GM12872 (cell line): ENCODE measurements at regions not wholly inside any gene's neighbourhood (a gene's known extent, or its start where the extent isn't known, plus 50 kb on each side); places are given as distances from the start of the nearest gene placed in this dataset.

ENCODE experiments used
- TF ChIP-seq, protein P1 (sequence below): IDR thresholded peaks from 3 replicates; pipeline ENCODE4 v1.5.1; 2011; ENCODE audit warnings: low read depth, mild to moderate bottlenecking, low read length, moderate library complexity; ENCODE audit not compliant: insufficient read depth

GRCh38 chr21:18826562-18826961 lies 423.0 kb upstream of the TMPRSS15 start:
- TF ChIP-seq, protein P1, sequence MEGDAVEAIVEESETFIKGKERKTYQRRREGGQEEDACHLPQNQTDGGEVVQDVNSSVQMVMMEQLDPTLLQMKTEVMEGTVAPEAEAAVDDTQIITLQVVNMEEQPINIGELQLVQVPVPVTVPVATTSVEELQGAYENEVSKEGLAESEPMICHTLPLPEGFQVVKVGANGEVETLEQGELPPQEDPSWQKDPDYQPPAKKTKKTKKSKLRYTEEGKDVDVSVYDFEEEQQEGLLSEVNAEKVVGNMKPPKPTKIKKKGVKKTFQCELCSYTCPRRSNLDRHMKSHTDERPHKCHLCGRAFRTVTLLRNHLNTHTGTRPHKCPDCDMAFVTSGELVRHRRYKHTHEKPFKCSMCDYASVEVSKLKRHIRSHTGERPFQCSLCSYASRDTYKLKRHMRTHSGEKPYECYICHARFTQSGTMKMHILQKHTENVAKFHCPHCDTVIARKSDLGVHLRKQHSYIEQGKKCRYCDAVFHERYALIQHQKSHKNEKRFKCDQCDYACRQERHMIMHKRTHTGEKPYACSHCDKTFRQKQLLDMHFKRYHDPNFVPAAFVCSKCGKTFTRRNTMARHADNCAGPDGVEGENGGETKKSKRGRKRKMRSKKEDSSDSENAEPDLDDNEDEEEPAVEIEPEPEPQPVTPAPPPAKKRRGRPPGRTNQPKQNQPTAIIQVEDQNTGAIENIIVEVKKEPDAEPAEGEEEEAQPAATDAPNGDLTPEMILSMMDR = no peak

DNA sequence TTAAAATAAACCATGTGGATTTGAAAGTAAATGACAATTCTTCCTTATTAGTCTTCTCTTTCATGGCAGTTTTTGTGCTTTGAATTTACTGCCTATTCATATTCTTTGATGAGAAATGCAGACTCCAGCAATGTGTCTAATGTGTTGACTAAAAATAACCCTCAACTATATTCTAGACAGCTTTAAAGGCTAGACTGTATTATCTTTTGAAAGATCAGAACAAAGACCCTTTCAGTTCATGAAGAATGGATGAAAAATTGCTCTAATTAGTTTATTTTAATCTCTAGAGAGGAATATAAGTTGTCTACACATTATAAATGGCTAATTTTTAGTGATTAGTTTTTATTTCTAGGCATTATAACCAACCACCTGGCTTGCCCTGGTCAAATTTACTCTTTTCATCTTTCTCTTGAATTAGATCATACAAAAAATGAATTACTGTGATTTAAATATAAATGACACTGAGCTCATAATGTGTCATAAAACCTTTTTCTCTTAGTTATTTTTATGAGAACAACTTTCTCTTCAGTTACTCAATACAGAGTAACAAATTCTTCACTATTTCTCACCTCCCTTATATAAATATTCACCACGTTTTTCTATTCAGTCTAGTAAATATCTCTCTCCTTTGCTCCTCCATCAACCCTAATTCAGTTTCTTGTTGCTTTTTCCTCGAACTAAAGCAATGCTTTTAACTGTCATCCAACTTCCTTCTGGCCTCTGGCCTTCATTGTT lies 428.5 kb upstream of the TMPRSS15 start:
- TF ChIP-seq, protein P1 = no peak

DNA sequence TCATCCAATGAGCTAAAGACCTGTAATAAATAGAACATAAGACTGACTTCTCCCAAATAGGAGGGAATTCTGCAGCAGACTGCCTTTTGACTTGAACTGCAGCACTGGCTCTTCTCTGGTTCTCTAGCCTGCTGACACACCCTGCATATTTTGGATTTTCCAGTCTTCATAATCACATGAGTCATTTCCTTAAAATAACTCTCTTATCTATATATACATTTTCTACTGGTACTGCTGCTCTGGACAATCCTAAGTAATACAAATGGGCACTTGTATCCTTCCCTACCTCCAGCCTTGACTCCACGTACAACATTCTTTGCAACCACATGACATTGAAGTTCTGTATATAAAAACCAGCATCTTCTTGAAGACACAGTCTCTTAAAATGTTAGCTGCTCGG lies 429.4 kb upstream of the TMPRSS15 start:
- TF ChIP-seq, protein P1 = no peak

DNA sequence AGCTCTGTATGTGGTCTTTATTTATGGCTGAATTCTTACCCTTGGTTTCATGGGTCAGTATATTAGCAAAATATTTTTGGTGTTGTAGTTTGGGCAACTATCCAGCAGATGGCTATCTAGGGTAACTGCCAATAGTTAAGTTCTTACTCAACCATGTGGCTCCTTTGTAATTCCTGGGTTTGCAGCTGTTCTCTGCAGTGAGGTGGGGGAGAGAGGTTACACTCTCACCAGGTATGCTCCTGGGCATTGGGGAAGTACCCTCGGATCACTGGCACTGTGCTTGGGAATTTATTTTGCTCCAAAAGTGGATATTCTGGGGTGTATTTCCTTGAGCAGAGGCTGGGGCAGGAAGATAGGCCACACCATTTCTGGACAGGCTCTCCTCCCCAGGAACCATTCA lies 436.7 kb upstream of the TMPRSS15 start:
- TF ChIP-seq, protein P1 = peak; percentile 27; the same call in 1 of the 3 replicates

- TF ChIP-seq, protein P1 = no peak
Measured at GRCh38 chr21:18869104-18869503, 465.5 kb upstream of the TMPRSS15 start.

GRCh38 chr21:18877917-18878316 lies 474.3 kb upstream of the TMPRSS15 start:
- TF ChIP-seq, protein P1 = no peak

DNA sequence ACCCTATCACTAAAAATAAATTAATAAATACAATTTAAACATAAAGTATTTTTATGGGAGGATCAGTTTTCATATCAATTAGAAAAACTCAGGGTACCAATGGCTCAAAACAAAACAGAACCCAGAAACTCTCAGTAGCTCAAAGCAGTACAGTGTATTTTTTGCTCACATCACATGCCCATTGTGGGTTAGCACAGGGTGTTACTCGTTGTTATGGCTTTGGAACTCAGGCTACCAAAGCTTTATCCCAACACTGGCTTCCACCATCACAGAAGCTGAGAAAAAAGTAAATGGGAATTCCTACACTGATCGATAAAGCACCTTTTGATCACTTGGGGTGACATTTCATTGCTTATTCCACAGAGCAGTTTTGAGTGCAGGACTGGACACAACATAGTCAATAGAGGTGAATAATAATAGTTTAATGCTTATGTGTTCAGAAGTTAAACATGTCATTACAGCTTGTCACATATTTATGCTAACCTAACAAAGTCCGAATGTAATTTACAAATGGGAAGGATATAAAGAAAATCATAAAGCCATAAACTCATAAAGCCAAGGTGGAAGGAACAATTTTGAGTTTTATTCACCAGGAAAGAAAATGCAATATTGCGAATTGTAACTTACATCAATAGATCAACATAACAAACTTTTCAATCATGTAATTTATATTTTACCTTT lies 484.5 kb upstream of the TMPRSS15 start:
- TF ChIP-seq, protein P1 = no peak
